C4-2B (cell line): ENCODE measurements at regions not wholly inside any gene's neighbourhood (a gene's known extent, or its start where the extent isn't known, plus 50 kb on each side); places are given as distances from the start of the nearest gene placed in this dataset.

Source experiments
- H3K27ac ChIP-seq: fragments of 450-650 bp; 2 replicates; pipeline ENCODE4 v1.5.1; 2017
- ZFX ChIP-seq: fragments of 450-650 bp; IDR thresholded peaks from 2 replicates; pipeline ENCODE4 v1.6.1; 2017
- TF ChIP-seq, protein P1 (sequence below): fragments of 450-650 bp; conservative IDR thresholded peaks from 2 replicates; pipeline ENCODE4 v1.5.1; 2017; ENCODE audit warnings: mild to moderate bottlenecking

DNA sequence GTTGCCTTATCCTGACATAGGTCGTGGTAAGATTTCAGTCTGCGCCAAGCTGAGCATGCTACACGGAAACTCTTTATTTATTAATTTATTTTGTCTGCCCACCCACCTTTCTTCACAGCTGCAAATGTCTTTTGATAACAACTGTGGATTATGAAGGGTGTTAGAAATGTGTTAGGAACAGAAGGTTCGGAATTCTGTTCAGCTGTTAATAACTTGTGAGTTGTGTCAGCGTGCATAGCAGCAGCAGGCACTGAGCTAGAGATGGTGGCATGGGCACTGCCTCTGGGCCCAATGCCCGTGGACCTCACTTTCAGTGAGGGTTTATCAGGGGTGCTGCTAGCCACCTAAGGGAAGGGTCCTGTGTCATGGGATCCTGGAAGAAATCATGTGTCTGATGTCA is 162.5 kb upstream of the NTM start:
- no peak overlapping the region for H3K27ac ChIP-seq
- no peak for TF ChIP-seq ZFX
- TF ChIP-seq, protein P1, sequence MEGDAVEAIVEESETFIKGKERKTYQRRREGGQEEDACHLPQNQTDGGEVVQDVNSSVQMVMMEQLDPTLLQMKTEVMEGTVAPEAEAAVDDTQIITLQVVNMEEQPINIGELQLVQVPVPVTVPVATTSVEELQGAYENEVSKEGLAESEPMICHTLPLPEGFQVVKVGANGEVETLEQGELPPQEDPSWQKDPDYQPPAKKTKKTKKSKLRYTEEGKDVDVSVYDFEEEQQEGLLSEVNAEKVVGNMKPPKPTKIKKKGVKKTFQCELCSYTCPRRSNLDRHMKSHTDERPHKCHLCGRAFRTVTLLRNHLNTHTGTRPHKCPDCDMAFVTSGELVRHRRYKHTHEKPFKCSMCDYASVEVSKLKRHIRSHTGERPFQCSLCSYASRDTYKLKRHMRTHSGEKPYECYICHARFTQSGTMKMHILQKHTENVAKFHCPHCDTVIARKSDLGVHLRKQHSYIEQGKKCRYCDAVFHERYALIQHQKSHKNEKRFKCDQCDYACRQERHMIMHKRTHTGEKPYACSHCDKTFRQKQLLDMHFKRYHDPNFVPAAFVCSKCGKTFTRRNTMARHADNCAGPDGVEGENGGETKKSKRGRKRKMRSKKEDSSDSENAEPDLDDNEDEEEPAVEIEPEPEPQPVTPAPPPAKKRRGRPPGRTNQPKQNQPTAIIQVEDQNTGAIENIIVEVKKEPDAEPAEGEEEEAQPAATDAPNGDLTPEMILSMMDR = no peak

DNA sequence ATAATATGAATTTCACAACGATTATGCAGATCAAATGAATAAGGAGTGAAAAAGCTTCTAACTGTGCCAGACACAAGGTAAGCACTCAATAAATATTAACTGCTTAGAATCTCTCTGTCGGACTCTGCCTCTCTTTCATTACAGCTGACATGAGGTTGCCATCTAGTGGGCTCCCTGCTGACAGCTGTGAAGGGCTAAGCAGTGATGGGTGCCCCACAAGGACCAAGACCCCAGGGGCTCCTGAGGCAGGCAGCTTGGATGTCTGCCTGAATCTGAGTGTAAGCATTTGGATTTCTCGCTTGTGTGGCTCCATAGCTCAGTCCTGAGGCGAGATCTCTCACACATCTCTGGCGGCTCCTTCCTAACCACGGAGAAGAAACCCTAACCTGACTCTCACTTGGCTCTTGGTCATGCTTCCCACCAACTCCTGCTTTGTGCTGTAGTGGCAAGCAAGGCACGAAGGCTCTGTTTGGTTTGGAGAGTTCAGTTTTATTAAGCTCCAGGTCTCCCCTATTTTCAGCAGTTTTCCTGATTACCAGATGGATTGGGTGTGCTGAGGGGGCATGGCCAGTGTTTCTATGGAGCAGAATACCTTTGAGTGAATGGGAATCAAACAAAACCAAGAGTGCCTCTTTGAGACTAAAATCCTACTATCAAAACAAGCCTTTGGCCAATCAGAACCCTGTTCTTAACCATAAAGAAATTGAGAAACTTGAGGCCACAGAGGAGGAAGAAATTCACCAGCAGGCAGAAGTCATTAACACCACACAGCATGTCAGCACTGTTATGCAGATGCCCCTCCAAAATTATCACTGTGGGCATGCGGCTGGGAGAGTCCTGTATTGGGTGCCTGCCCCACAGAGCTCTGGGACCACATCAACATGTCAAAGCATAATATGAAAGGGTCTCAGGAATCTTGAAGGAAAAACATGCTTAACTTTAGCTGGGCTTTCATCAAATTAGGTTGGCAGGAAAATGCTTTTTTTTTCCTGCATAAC is 152.8 kb upstream of the NTM start:
- no peak overlapping the region for H3K27ac ChIP-seq
- TF ChIP-seq, protein P1 = peak; percentile 43
- TF ChIP-seq ZFX = no peak

DNA sequence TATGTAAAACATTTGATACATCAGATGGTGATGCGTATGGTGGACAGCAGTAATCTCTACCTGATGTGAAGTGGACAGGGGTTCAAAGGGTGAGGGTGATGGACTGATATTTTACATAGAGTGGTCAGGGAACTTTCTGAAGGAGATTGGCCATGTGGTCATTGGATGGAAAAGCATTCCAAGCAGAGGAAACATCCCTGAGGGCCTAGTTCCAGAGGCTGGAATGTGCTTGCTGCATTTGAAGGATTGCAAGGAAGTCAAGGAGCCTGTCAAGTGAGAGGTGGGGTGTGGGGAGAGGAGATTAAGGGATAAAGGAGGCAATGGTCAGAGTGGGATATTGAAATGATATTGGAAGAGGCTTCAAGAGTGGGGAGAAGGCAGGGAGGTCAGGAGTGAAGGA is 151.9 kb upstream of the NTM start:
- H3K27ac ChIP-seq = no peak overlapping the region
- TF ChIP-seq ZFX = no peak

DNA sequence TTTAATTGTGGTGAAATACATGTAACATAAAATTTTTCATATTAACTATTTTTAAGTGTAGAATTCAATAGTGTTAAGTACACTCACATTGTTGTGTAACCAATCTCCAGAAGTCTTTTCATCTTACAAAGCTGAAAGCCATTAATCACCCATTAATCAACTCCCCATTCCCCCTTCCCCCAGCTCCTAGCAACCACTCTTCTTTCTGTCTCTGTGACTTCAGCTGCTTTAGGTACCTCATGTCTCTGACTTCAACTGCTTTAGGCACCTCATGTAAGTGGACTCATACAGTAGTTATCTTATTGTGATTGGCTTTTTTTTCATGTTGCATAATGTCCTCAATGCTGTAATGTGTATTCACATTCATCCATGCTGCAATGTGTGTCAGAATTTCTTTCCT is 150.8 kb upstream of the NTM start:
- no peak overlapping the region for H3K27ac ChIP-seq

DNA sequence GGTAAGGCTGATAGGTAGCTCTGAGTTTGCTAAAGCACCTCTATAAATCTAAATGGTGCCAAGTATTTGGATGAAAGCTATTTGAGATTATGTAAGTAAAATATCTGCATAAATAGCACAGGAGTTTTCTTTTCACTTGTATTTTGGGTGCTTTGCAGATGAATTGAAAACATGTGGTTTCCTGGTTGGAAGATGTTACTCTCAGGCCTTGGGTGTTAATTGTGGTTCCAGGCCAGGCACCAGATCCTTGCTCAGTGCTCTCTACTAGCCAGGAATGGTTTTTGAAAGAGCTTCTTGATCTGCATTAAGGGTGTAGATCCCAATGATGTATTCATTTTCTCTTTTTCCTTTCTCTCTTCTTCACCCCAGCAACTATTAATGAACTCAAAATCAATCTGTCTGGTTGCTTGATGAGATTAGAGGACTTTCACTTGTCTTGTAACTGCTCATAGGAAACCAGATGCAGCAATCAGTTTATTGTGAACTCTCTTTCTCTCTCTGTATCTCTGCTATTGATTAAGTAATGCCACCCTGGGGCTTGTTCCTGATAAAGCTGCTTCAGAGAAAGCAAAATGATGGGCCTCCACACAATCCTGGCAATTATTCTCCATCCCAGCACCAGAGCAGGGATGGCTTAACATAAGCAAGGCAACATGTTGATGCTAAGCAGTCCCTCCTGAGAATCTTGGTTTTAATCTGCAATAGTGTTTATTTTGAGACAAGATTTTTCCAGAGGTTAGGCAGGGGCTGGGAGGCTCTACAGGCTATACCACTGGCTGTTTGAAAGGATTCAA is 147.0 kb upstream of the NTM start:
- no peak overlapping the region for H3K27ac ChIP-seq
- TF ChIP-seq, protein P1 = no peak
- no peak for TF ChIP-seq ZFX

More for the DNA sequence above, 150.8 kb upstream of the NTM start:
- TF ChIP-seq, protein P1 = no peak
- no peak for TF ChIP-seq ZFX

DNA sequence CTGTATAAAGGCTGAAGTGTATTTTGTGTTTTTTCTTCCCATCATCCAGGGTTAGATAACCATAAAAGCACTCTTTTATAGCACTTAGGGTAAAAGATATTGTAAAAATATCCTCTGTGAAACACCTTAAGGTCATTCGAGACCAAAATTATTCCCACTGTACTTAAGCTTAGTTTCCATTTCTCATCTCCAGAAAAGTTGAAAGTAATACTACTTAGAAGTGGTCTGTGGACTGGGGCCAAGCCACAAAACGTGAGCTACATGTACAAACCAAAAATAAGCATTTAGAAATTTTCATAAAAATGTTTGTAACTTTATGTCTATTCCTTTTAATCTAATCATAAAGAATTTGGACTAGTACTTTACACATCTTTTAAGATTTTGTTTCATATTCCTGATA is 142.0 kb upstream of the NTM start:
- no peak overlapping the region for H3K27ac ChIP-seq
- no peak for TF ChIP-seq ZFX
- TF ChIP-seq, protein P1 = no peak

DNA sequence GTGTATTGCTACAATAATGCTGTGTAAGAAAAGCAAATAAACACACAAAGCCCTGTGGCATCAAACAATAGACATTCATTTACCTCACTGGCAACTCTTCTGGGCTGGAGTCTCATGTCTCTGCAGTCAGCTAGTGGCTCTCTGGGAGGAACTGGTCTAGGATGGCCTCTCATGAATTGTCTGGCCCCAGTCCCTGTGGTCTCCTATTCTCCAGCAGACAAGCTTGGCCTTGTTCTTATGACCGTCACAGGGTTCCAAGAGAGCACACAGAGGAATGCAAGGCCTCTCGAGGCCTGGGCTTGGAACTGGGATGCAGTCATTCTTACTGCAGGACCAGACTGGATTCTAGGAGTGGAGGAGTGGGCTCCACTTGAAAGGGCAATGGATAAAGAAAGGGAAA is 141.2 kb upstream of the NTM start:
- no peak overlapping the region for H3K27ac ChIP-seq
- TF ChIP-seq ZFX = no peak

DNA sequence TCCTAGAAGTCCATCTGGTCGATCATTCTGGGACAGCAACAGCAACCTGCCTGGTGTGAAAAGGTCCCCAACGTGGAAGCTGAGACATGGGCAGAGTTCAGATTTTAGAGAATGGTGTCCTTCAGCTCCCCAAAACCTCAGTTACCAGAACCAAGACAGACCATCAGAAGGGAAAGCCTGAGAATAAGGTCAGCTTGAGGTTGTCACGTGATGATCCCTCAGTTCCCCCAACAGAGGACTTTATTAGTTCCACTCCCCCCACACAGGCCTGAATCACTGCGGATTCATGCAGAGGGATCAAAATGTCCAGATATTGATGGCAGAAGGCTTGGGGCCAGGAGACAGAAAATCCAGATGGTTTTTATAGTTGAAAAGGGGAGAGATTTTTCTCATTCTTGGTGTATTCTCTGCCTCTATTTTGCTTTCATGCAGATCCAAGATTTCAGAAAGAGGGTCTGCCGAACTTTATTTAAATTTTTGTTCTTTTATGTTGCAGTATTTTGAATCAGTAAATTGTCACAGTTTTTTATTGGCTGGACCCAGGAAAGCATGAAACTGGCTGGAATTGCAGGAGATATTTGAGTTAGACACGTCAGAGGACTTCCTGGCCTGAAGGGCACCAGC is 139.0 kb upstream of the NTM start:
- no peak overlapping the region for H3K27ac ChIP-seq
- TF ChIP-seq, protein P1 = no peak
- no peak for TF ChIP-seq ZFX
